ENCODE measurements at regions not wholly inside any gene's neighbourhood (a gene's known extent, or its start where the extent isn't known, plus 50 kb on each side); places are given as distances from the start of the nearest gene placed in this dataset.

DNA sequence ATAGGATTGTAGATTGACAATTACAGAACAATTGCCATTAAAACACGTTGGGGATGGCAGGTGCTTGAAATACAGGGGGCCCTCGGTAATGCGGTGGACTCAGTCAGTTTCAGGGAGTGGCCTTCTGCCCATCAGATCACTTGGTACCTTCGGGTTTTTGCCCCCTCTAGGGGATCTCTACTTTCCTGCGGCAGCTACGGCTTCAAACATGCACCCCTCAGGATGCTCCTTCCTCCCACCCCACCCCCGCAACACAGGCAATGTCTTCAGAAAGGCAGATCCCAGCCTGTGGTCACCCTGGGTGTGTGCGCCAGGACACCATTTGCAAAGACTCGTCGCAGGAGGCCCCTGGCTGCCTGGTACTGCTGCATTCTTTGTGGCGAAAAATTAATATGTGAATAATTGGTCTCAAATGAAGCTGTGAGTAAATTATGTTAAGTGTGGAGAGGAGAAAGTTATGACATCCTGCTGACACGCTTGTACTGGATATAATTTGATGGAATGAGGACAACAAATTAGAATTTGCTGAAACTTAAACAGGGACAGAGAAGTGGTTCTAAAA, 431.0 kb upstream of the MKI67 start:
- H3K4me3 ChIP-seq (ENCODE audit: low read depth, low read length) = no peak overlapping the region
- TF ChIP-seq, protein P1, sequence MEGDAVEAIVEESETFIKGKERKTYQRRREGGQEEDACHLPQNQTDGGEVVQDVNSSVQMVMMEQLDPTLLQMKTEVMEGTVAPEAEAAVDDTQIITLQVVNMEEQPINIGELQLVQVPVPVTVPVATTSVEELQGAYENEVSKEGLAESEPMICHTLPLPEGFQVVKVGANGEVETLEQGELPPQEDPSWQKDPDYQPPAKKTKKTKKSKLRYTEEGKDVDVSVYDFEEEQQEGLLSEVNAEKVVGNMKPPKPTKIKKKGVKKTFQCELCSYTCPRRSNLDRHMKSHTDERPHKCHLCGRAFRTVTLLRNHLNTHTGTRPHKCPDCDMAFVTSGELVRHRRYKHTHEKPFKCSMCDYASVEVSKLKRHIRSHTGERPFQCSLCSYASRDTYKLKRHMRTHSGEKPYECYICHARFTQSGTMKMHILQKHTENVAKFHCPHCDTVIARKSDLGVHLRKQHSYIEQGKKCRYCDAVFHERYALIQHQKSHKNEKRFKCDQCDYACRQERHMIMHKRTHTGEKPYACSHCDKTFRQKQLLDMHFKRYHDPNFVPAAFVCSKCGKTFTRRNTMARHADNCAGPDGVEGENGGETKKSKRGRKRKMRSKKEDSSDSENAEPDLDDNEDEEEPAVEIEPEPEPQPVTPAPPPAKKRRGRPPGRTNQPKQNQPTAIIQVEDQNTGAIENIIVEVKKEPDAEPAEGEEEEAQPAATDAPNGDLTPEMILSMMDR (IDR thresholded peaks at IDR 0.05; ENCODE audit: insufficient read depth, low read length) = no peak
- no peak for DNase-seq (ENCODE audit: low read depth)

GRCh38 chr10:128560406-128560805, 434.2 kb upstream of the MKI67 start:
- TF ChIP-seq, protein P1 (IDR thresholded peaks at IDR 0.05; ENCODE audit: insufficient read depth, low read length) = no peak

GRCh38 chr10:128560993-128561392, 434.8 kb upstream of the MKI67 start:
- no peak overlapping the region for H3K4me3 ChIP-seq (ENCODE audit: low read depth, low read length)
- DNase-seq (ENCODE audit: low read depth) = no peak
- TF ChIP-seq, protein P1 (IDR thresholded peaks at IDR 0.05; ENCODE audit: insufficient read depth, low read length) = no peak

More at GRCh38 chr10:128560406-128560805, 434.2 kb upstream of the MKI67 start:
- no peak overlapping the region for H3K4me3 ChIP-seq (ENCODE audit: low read depth, low read length)
- no peak for DNase-seq (ENCODE audit: low read depth)

DNA sequence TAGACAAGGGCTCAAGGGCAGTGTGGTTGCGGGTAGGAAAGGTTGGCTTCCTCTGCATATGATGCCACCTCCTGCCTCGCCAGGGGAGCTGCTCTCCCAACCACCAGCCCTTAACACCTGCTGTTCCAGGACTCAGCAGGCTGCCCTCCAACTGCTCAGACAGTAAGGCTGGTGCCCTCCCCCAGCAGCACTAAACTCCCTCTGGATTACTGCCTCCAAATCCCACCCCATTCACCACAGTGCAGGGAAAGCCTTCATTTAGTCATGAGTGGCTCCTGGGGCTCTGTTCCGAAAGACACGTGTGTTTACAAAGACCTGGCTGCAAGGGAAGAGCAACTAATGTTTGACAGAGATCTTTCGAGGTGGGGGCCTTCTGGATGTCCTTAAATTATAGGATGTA, 437.2 kb upstream of the MKI67 start:
- H3K4me3 ChIP-seq (ENCODE audit: low read depth, low read length) = no peak overlapping the region
- DNase-seq (ENCODE audit: low read depth) = no peak
- TF ChIP-seq, protein P1 (IDR thresholded peaks at IDR 0.05; ENCODE audit: insufficient read depth, low read length) = no peak

DNA sequence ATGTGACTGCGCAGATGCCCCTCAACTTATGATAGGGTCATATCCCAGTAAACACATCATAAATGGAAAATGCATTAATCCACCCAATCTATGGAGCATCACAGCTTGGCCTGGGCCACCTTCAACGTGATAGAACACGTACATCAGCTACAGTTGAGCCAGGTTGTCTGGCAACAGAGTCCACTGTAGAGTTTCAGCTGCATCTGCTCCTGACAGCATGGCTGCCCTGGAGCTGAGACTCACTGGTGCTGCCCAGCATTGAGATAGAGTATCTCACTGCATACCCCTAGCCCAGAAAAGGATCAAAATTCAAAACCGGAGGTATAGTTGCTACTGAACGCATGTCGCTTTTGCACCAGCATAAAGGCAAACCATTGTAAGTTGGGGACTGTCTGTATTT, 437.7 kb upstream of the MKI67 start:
- TF ChIP-seq, protein P1 (IDR thresholded peaks at IDR 0.05; ENCODE audit: insufficient read depth, low read length) = no peak
- H3K4me3 ChIP-seq (ENCODE audit: low read depth, low read length) = no peak overlapping the region
- DNase-seq (ENCODE audit: low read depth) = no peak

DNA sequence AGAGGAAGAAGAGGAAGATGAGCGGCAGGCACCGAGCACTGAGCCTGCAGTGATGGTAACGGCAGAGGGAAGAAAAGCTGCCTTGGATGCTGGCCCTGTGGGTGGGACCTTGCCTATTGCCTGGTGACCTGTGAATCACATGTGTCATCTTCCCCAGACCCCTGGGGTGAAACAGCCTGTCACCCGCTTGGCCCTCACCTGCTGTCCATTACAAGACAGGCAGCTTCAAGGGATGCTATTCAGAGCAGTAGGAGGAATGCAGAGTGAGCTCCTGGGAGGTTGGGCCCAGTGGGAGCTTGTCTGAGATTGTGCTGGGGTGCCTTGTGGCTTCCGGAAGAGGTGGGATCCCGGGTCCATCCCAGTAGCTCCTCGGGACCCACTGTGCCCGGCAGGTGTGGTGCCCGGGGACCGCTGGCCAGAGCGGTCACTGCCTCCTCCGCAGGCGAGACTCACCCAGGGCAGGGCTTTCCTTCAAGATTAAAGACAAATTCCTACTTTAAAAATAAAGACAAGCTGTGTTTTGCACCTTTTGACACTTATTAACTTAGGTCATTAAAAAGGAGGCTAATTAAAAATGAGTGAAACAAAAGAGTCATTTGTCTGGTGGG, 440.2 kb upstream of the MKI67 start:
- H3K4me3 ChIP-seq (ENCODE audit: low read depth, low read length) = no peak overlapping the region
- DNase-seq (ENCODE audit: low read depth) = no peak
- TF ChIP-seq, protein P1 (IDR thresholded peaks at IDR 0.05; ENCODE audit: insufficient read depth, low read length) = no peak

DNA sequence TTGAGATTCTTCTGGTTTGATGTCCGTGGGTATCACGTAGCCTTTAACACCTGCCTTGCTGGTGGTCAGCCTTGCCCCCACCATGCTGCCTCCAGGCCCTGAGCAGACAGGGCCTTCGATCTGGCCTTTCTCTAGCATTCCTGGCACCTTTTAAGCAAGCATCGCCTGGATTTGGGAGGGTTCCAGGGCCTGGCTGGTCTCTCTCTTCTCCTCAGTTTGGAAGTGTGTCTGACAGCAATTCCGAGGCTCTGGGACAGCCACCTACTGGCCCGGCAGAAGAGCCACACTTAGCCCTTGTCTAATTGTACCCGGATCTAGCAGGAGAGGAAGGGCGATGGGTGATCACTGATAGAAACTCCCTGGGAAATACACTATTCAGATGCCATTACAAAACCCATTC, 441.3 kb upstream of the MKI67 start:
- no peak for DNase-seq (ENCODE audit: low read depth)
- H3K4me3 ChIP-seq (ENCODE audit: low read depth, low read length) = no peak overlapping the region
- TF ChIP-seq, protein P1 (IDR thresholded peaks at IDR 0.05; ENCODE audit: insufficient read depth, low read length) = no peak

Measured in fibroblast of the aortic adventitia (primary cell).